ENCODE measurements at regions not wholly inside any gene's neighbourhood (a gene's known extent, or its start where the extent isn't known, plus 50 kb on each side); places are given as distances from the start of the nearest gene placed in this dataset.

- Histone ChIP-seq H3K4me3 (ENCODE audit: insufficient read depth, low read depth, low read length) (no peak overlapping the region), H3K36me3 (replicated peaks; ENCODE audit: control insufficient read depth, insufficient read depth, low read length) (no peaks in the 10 kb centered on the region), H3K27me3 (ENCODE audit: control insufficient read depth, insufficient read depth, low read length) (peaks cover 20% of the 10 kb centered on the region)
- no peak for DNase-seq
Measured at GRCh38 chr22:26907366-26907765, 250.0 kb downstream of the MIAT start.

DNA sequence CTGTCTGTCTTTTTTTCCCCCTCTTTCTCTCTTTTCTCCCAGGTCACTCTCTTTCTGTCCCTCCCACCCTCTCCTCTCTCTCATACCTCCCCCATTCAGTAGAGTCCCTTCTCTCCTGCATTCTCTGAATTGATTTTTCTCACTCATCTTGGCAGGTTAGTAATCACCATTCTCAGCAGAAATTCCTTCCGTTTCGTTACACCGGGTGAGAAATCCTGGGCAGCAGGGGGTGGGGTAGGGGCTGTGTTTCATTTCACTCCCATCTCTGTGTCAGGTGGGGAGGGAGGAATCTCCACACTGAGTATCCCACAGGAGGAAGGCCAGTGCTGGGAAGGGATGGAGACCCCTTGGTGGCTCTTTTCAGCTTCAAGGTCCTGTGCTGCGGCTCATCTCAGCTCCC is 253.5 kb downstream of the MIAT start:
- H3K36me3 ChIP-seq (replicated peaks; ENCODE audit: control insufficient read depth, insufficient read depth, low read length): no peaks in the 10 kb centered on the region
- peaks cover 6% of the 10 kb centered on the region for H3K27me3 ChIP-seq (ENCODE audit: control insufficient read depth, insufficient read depth, low read length)
- peak; percentile 40 for DNase-seq
- no peak overlapping the region for H3K4me3 ChIP-seq (ENCODE audit: insufficient read depth, low read depth, low read length)

DNA sequence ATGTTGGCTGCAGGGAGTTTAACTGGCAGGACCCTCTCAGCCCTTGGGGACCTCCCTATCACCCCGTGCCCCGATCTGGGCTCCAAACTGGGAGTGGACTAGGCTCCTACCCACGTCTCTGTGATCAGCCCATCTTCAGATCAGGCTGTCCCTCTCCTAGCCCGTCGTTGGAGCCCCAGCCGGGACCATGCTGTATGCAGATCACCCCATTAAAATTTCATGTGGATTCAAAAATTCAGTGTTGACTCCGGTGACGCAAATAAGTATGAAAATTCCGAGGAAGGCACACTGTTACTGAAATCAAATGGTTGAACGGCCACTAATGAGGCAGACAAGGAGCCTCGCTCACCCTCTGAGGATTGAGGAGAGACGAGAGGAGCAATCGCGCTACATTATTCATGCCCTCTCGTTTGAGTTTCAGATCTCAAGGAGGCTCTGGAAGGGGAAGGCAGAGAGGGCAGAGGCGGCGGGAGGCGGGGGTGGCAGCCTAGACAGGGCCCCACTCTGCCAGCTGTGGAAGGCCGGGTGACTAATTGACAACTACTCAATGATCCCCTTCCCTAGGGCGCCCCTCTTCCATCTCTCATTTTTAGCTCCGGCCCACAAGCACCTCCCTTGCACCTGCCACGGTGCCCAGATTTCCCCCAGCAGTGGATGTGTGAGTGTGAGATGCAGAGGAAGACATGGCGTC is 255.4 kb downstream of the MIAT start:
- DNase-seq: peak; percentile 48
- Histone ChIP-seq H3K27me3 (ENCODE audit: control insufficient read depth, insufficient read depth, low read length) (peaks cover 6% of the 10 kb centered on the region), H3K36me3 (replicated peaks; ENCODE audit: control insufficient read depth, insufficient read depth, low read length) (no peaks in the 10 kb centered on the region), H3K4me3 (ENCODE audit: insufficient read depth, low read depth, low read length) (no peak overlapping the region)

DNA sequence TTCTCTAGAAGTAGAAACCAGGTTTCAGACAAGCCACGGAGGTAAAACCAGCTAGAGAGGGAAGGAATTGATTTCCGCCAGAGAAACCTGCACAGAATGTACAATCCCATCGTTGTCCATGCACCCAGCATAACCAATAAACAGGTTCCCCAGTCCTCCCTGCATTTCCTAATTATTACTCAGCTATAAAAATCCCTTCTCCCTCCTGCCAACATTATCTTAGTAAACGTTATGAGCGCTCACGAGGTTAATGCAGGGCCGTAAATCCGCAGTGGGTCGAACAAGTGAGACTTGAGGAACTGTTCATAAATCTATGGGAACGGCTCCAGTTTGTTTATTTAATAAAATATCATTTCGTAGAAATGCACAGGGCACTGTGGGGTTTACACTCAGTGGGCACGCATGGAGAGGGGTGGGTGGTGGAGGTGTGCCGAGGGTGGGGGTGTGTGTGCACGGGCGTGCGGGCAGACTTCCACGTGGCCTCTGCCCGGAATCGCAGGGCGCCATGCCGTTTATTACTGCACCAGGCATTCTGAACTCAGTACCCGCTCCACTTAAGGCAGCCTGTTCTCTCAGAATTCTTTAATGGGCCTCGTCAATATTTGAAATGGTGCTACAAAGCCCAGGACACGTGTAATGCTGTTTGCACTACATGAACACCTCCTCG is 257.3 kb downstream of the MIAT start:
- Histone ChIP-seq H3K4me3 (ENCODE audit: insufficient read depth, low read depth, low read length) (no peak overlapping the region), H3K27me3 (ENCODE audit: control insufficient read depth, insufficient read depth, low read length) (peaks cover 6% of the 10 kb centered on the region), H3K36me3 (replicated peaks; ENCODE audit: control insufficient read depth, insufficient read depth, low read length) (no peaks in the 10 kb centered on the region)
- no peak for DNase-seq

- DNase-seq: no peak
- no peaks in the 10 kb centered on the region for H3K36me3 ChIP-seq (replicated peaks; ENCODE audit: control insufficient read depth, insufficient read depth, low read length)
- no peak overlapping the region for H3K4me3 ChIP-seq (ENCODE audit: insufficient read depth, low read depth, low read length)
- H3K27me3 ChIP-seq (ENCODE audit: control insufficient read depth, insufficient read depth, low read length): 0 out of 2 replicates have a peak, but pooled peaks cover 2% of the 10 kb centered on the region
Measured at GRCh38 chr22:26916236-26916635, 258.8 kb downstream of the MIAT start.

DNA sequence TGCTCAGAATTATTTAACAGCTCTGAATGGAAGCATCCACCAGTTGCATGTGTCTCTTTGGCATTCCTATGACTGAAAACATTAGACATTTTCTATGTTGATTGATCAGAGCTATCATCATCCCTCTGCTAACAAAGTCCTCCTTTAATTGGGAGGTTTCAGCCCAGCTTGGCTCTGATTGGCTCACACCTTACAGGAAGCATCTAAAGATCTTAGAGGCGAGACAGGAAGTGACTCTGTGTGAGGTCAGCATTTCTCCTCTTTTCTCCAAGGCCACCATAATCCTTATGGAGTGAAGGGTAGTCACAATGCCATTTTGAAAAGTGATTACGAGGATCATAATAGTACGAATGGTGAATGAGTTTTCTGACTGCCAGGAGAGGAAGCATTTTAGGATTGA is 260.8 kb downstream of the MIAT start:
- Histone ChIP-seq H3K27me3 (ENCODE audit: control insufficient read depth, insufficient read depth, low read length) (no peaks in the 10 kb centered on the region; the same call in 1 of the 2 replicates), H3K4me3 (ENCODE audit: insufficient read depth, low read depth, low read length) (no peak overlapping the region), H3K36me3 (replicated peaks; ENCODE audit: control insufficient read depth, insufficient read depth, low read length) (no peaks in the 10 kb centered on the region)
- DNase-seq: no peak

GRCh38 chr22:26921726-26922125 is 264.3 kb downstream of the MIAT start:
- Histone ChIP-seq H3K36me3 (replicated peaks; ENCODE audit: control insufficient read depth, insufficient read depth, low read length) (no peaks in the 10 kb centered on the region), H3K4me3 (ENCODE audit: insufficient read depth, low read depth, low read length) (no peak overlapping the region), H3K27me3 (ENCODE audit: control insufficient read depth, insufficient read depth, low read length) (no peaks in the 10 kb centered on the region; the same call in 1 of the 2 replicates)
- DNase-seq: no peak

DNA sequence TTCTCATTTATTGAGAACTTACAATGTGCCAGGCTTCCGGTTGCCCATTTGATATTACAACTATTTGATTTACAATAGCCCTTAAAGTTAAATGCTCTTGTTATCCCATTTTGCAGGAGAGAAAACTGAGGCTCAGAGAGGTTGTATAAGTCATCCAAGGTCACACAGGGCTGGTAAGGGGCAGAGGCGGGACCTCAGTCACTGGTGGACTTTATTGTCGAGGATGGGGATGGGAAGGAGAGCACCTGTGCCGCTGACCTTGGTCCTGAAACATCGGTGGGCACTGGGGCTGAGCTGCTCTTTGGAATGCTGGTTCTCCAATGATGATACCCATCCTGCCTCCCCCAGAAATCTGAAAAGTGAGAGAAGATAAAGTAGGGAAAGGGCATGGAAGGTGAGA is 265.4 kb downstream of the MIAT start:
- H3K4me3 ChIP-seq (ENCODE audit: insufficient read depth, low read depth, low read length): no peak overlapping the region
- no peaks in the 10 kb centered on the region for H3K36me3 ChIP-seq (replicated peaks; ENCODE audit: control insufficient read depth, insufficient read depth, low read length)
- H3K27me3 ChIP-seq (ENCODE audit: control insufficient read depth, insufficient read depth, low read length): no peaks in the 10 kb centered on the region; the same call in 1 of the 2 replicates
- DNase-seq: peak; percentile 77

- H3K4me3 ChIP-seq (ENCODE audit: insufficient read depth, low read depth, low read length): no peak overlapping the region
- DNase-seq: no peak
- no peaks in the 10 kb centered on the region for H3K36me3 ChIP-seq (replicated peaks; ENCODE audit: control insufficient read depth, insufficient read depth, low read length)
- H3K27me3 ChIP-seq (ENCODE audit: control insufficient read depth, insufficient read depth, low read length): no peaks in the 10 kb centered on the region; the same call in 1 of the 2 replicates
Measured at GRCh38 chr22:26923531-26923930, 266.1 kb downstream of the MIAT start.

DNA sequence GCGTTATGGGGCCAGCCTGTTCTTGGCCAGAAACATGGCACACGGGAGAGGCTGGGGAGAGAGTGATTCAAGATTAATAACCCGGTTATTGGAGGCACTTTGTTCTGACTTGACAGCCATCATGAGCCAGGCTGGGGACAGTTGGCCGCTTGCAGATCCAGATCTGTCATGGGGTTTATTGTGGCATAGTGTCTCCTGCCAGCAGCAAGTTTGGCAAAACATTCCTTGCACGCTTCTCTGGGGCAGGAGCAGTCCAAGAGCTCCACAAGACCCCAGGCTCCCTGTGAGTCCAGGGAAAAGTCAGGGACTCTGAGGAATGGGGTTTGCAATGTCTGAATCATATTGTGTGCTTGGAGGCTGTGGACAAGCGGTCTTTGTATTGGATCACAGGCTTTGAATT is 270.4 kb downstream of the MIAT start:
- Histone ChIP-seq H3K36me3 (replicated peaks; ENCODE audit: control insufficient read depth, insufficient read depth, low read length) (no peaks in the 10 kb centered on the region), H3K4me3 (ENCODE audit: insufficient read depth, low read depth, low read length) (no peak overlapping the region), H3K27me3 (ENCODE audit: control insufficient read depth, insufficient read depth, low read length) (no peaks in the 10 kb centered on the region)
- no peak for DNase-seq

DNA sequence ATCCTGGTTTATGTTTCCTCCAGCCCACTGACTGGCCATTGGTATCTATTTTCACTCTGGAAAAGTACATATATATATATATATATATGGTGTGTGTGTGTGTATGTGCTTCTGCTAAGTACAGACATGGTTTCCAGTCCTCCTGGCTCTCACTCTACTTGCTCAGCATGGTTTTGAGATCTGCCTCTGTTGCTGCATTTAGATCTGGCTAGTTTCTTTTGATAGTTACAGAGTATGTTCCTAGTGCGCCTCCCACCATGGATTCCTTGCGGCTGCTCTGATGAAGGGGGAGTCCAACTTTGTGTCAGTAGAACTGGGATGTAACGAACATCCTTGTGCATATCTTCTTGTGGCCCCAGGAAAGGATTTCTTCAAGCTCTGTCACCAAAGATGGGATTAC is 274.1 kb downstream of the MIAT start:
- Histone ChIP-seq H3K36me3 (replicated peaks; ENCODE audit: control insufficient read depth, insufficient read depth, low read length) (no peaks in the 10 kb centered on the region), H3K4me3 (ENCODE audit: insufficient read depth, low read depth, low read length) (no peak overlapping the region), H3K27me3 (ENCODE audit: control insufficient read depth, insufficient read depth, low read length) (no peaks in the 10 kb centered on the region)
- no peak for DNase-seq

DNA sequence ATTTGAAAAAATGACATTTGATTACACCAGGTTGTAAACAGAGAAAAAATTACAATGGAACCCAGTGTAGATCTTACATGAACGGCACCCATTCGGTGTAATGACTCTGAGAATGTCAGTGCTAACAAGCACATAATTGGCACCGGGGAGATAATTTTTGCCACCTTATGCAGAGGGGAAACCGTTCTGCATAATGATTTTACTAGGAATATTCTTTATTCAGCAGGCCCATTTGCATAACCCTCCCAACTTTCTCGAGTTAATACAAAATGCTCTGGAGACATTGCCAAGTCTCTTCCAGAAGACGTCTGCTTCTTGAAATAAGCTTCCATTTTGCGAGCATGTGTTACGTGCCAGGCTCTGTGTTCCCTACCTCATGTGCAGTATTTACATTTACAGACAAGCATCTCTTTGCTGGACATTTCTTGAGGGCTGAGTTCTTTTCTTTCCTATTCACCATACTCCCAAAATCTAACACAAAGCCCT is 275.8 kb downstream of the MIAT start:
- H3K27me3 ChIP-seq (ENCODE audit: control insufficient read depth, insufficient read depth, low read length): no peaks in the 10 kb centered on the region
- no peak for DNase-seq

GRCh38 chr22:26937213-26937612 is 279.8 kb downstream of the MIAT start:
- H3K27me3 ChIP-seq (ENCODE audit: control insufficient read depth, insufficient read depth, low read length): no peaks in the 10 kb centered on the region
- DNase-seq: no peak
- no peak overlapping the region for H3K4me3 ChIP-seq (ENCODE audit: insufficient read depth, low read depth, low read length)
- H3K36me3 ChIP-seq (replicated peaks; ENCODE audit: control insufficient read depth, insufficient read depth, low read length): no peaks in the 10 kb centered on the region

More for the DNA sequence above, 275.8 kb downstream of the MIAT start:
- Histone ChIP-seq H3K4me3 (ENCODE audit: insufficient read depth, low read depth, low read length) (no peak overlapping the region), H3K36me3 (replicated peaks; ENCODE audit: control insufficient read depth, insufficient read depth, low read length) (no peaks in the 10 kb centered on the region)

- no peak for DNase-seq
- no peak overlapping the region for H3K4me3 ChIP-seq (ENCODE audit: insufficient read depth, low read depth, low read length)
- no peaks in the 10 kb centered on the region for H3K27me3 ChIP-seq (ENCODE audit: control insufficient read depth, insufficient read depth, low read length)
- H3K36me3 ChIP-seq (replicated peaks; ENCODE audit: control insufficient read depth, insufficient read depth, low read length): no peaks in the 10 kb centered on the region
Measured at GRCh38 chr22:26939466-26939865, 282.1 kb downstream of the MIAT start.

DNA sequence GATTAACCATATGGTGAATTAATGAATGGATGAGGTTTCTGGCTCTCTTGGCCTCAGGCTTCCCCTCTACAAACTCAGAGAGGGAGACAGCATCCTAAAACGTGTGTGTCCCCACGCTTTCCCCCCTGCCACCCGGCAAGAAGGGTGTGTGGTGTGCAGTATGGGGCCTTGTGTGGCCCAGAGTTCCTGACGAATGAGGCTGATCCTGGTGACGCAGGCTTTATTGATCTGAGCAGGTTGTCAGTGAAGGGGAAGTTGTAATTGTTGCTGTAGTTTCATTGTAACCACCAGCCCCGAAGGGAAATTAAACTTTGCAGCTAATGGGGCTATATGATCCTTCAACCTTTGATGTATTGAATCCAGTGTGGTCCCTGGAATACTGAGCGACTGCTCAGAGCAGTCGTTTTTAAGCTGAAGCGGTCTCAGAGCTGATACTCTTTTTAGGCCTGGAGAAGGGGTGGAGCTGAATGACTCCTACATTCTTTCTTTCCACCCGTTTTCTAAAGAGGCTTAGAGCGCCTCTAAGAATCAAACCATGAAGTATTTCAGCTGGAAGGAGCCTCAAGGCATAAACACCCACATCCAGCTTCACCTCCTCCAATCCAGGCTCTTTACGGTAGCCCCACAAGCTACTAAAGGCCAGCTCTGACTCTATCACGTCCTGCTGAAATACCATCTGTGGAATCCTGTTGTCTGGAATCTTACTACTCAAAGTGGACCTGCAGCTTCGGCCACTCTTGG is 284.7 kb downstream of the MIAT start:
- no peak overlapping the region for H3K4me3 ChIP-seq (ENCODE audit: insufficient read depth, low read depth, low read length)
- no peak for DNase-seq
- H3K36me3 ChIP-seq (replicated peaks; ENCODE audit: control insufficient read depth, insufficient read depth, low read length): no peaks in the 10 kb centered on the region
- no peaks in the 10 kb centered on the region; the same call in 1 of the 2 replicates for H3K27me3 ChIP-seq (ENCODE audit: control insufficient read depth, insufficient read depth, low read length)

All from H7 (cell line).